HepG2 (cell line): ENCODE measurements at regions not wholly inside any gene's neighbourhood (a gene's known extent, or its start where the extent isn't known, plus 50 kb on each side); places are given as distances from the start of the nearest gene placed in this dataset.

ENCODE experiments used
- ATAC-seq: fragments of 200-7000 bp; cut with Tn5 transposase; 3 replicates; pipeline ENCODE4 v1.9.1; 2020; ENCODE audit warnings: mild to moderate bottlenecking, moderate library complexity
- BruUV-seq: library from RNA; stranded (reverse); fragments of 400-500 nt; replicated peaks from 2 replicates; lab custom pipeline; 2021; lab: Mats Ljungman, UMichigan
- CTCF ChIA-PET: fragments of 300-600 bp; formaldehyde crosslinking; extraction: SDS; loops from one replicate; lab custom pipeline; 2021; ENCODE audit warnings: low total read pairs, inconsistent platforms, low intra/inter-chr PET ratio; lab: Yijun Ruan, JAX
- POLR2A ChIA-PET: fragments of 350-600 bp; sonication (Branson Sonifier 250); formaldehyde crosslinking; loops from one replicate; lab custom pipeline; 2020; ENCODE audit warnings: antibody characterized with exemption, inconsistent platforms; lab: Yijun Ruan, JAX
- DNase-seq: peaks from one replicate; pipeline ENCODE4 v3.0.0-alpha.2; 2015; ENCODE audit warnings: low spot score
- FAIRE-seq: peaks from 3 replicates; lab custom pipeline; 2011; peaks lifted over from hg19 to GRCh38; lab: Jason Lieb, UNC
- H2AFZ ChIP-seq: one replicate; pipeline ENCODE4 v1.6.1; 2011; ENCODE audit warnings: low read length, inconsistent platforms
- H3K27ac ChIP-seq: fragments of 300-600 bp; 3 replicates; pipeline ENCODE4 v1.8.0; 2011; ENCODE audit warnings: mixed run types, mild to moderate bottlenecking, mixed read lengths, low read length, inconsistent platforms; ENCODE audit not compliant: insufficient read depth; ENCODE audit errors: extremely low read length
- H3K27me3 ChIP-seq, 2 experiments: fragments of 200-600 bp in 1 of 2; 2 replicates in 1 of 2; 3 replicates in 1 of 2; pipeline versions ENCODE4 v1.6.0 to v1.8.0; 2011; ENCODE audit warnings: low read length in 2 of 2, mild to moderate bottlenecking in 2 of 2, moderate library complexity in 2 of 2, inconsistent platforms in 1 of 2; ENCODE audit not compliant: insufficient read depth in 2 of 2, control insufficient read depth in 1 of 2
- H3K36me3 ChIP-seq, 2 experiments: fragments of 200-600 bp in 1 of 2; replicated peaks in 1 of 2; 2 replicates in 1 of 2; 3 replicates in 1 of 2; pipeline versions ENCODE4 v1.5.1 to v1.8.0; 2011; ENCODE audit warnings: low read length in 2 of 2, inconsistent platforms in 1 of 2; ENCODE audit not compliant: insufficient read depth in 2 of 2, control insufficient read depth in 1 of 2
- H3K4me1 ChIP-seq: 2 replicates; pipeline ENCODE4 v1.5.1; 2012; ENCODE audit warnings: low read length, inconsistent platforms; ENCODE audit not compliant: insufficient read depth
- H3K4me2 ChIP-seq: 2 replicates; pipeline ENCODE4 v1.6.0; 2011; ENCODE audit warnings: low read depth, low read length, inconsistent platforms
- H3K4me3 ChIP-seq, 3 experiments: fragments of 200-600 bp in 1 of 3; sonication (generic), shearing (Covaris generic) in 1 of 3; replicated peaks in 1 of 3; 2 replicates each; pipeline ENCODE4 v1.5.1; 2011 to 2016; ENCODE audit warnings: low read length in 3 of 3, inconsistent platforms in 2 of 3, low read depth in 2 of 3, mild to moderate bottlenecking in 2 of 3, control low read depth in 1 of 3, mixed read lengths in 1 of 3; ENCODE audit not compliant: insufficient read depth in 1 of 3
- H3K79me2 ChIP-seq: one replicate; pipeline ENCODE4 v1.6.1; 2011; ENCODE audit warnings: low read length, inconsistent platforms; ENCODE audit not compliant: insufficient read depth
- H3K9ac ChIP-seq: 2 replicates; pipeline ENCODE4 v1.6.0; 2011; ENCODE audit warnings: mild to moderate bottlenecking, low read depth, low read length, inconsistent platforms; ENCODE audit not compliant: insufficient read depth
- H3K9me3 ChIP-seq: 2 replicates; pipeline ENCODE4 v1.5.1; 2012; ENCODE audit warnings: mild to moderate bottlenecking, low read length
- H4K20me1 ChIP-seq: 2 replicates; pipeline ENCODE4 v1.6.0; 2011; ENCODE audit warnings: inconsistent platforms, mild to moderate bottlenecking, low read length, moderate library complexity; ENCODE audit not compliant: insufficient read depth
- BRF2 ChIP-seq: sonication (generic); formaldehyde crosslinking; IDR thresholded peaks from 2 replicates; pipeline ENCODE4 v1.8.1; 2022; ENCODE audit warnings: mild to moderate bottlenecking, missing genetic modification reagents
- CHCHD3 ChIP-seq: sonication (generic); formaldehyde crosslinking; IDR thresholded peaks from 2 replicates; pipeline ENCODE4 v1.8.0; 2022; ENCODE audit warnings: mild to moderate bottlenecking, missing genetic modification reagents, moderate library complexity
- FOXA1 ChIP-seq, 2 experiments: fragments of 450-650 bp in 1 of 2; sonication (generic) in 1 of 2; formaldehyde crosslinking in 1 of 2; IDR thresholded peaks; 2 replicates each; pipeline versions ENCODE4 v1.4.0 to v1.6.1; 2016 to 2020; ENCODE audit warnings: missing genetic modification reagents in 1 of 2
- FOXK2 ChIP-seq: fragments of 450-650 bp; IDR thresholded peaks from 2 replicates; pipeline ENCODE4 v1.6.1; 2016
- HOXA5 ChIP-seq: sonication (generic); formaldehyde crosslinking; IDR thresholded peaks from 2 replicates; pipeline ENCODE4 v1.4.0; 2020; ENCODE audit warnings: missing genetic modification reagents
- MED8 ChIP-seq: sonication (generic); formaldehyde crosslinking; IDR thresholded peaks from 2 replicates; pipeline ENCODE4 v1.8.1; 2023; ENCODE audit warnings: mild to moderate bottlenecking, missing genetic modification reagents; ENCODE audit not compliant: insufficient replicate concordance
- MIER3 ChIP-seq: IDR thresholded peaks from 2 replicates; pipeline ENCODE4 v1.6.1; 2016; ENCODE audit warnings: missing compliant biosample characterization, borderline replicate concordance
- MTERF4 ChIP-seq: sonication (generic); formaldehyde crosslinking; IDR thresholded peaks from 2 replicates; pipeline ENCODE4 v1.8.0; 2023; ENCODE audit warnings: mild to moderate bottlenecking, missing genetic modification reagents
- NFKBIZ ChIP-seq: IDR thresholded peaks from 2 replicates; pipeline ENCODE4 v1.6.1; 2018; ENCODE audit warnings: missing genetic modification reagents, missing compliant biosample characterization
- WIZ ChIP-seq: sonication (generic); formaldehyde crosslinking; IDR thresholded peaks from 2 replicates; pipeline ENCODE4 v1.5.1; 2020; ENCODE audit warnings: mild to moderate bottlenecking, missing genetic modification reagents
- ZNF318 ChIP-seq: sonication (generic); formaldehyde crosslinking; IDR thresholded peaks from 2 replicates; pipeline ENCODE4 v1.4.0; 2020; ENCODE audit warnings: mild to moderate bottlenecking, missing genetic modification reagents
- ZSCAN25 ChIP-seq: sonication (generic); formaldehyde crosslinking; IDR thresholded peaks from 2 replicates; pipeline ENCODE4 v1.8.0; 2022; ENCODE audit warnings: mild to moderate bottlenecking, missing genetic modification reagents
- ZSCAN31 ChIP-seq: sonication (generic); formaldehyde crosslinking; IDR thresholded peaks from 2 replicates; pipeline ENCODE4 v1.5.0; 2020; ENCODE audit warnings: low read depth, mild to moderate bottlenecking, missing genetic modification reagents
- WGBS: methylation state at CpG from one replicate; pipeline ENCODE4 v1.1.6; 2017; ENCODE audit warnings: low lambda C conversion rate; 5-methylcytosine and 5-hydroxymethylcytosine counted together
- in situ Hi-C: cut with HindIII; loops from 2 replicates; pipeline ENCODE4 v1.10.0; 2017; ENCODE audit warnings: low pct_unique_long_range_greater_than_20kb; ENCODE audit not compliant: extremely low pct_ligation_motif_present
- intact Hi-C: fragments of 100-400 bp; cut with micrococcal nuclease; formaldehyde crosslinking; loops from one replicate; pipeline ENCODE4 v1.10.0; 2022; ENCODE audit not compliant: unreplicated experiment
- TF ChIP-seq, protein P1 (sequence below): sonication (generic); formaldehyde crosslinking; IDR thresholded peaks from 2 replicates; pipeline ENCODE4 v1.5.1; 2020; ENCODE audit warnings: missing genetic modification reagents, mild to moderate bottlenecking, borderline replicate concordance

GRCh38 chr9:89702401-89702800 lies 97.6 kb downstream of the GADD45G start:
- H3K79me2 ChIP-seq = no peaks in the 10 kb centered on the region
- FAIRE-seq (no peak), ATAC-seq (no peak), DNase-seq (no peak)
- H3K27me3 ChIP-seq = no peaks in the 10 kb centered on the region
- no peak overlapping the region for H3K27ac ChIP-seq
- ChIA-PET CTCF (no interaction called here), POLR2A (no interaction called here)
- BruUV-seq = no TSS peak
- intact Hi-C loops = no loop called here
- H2AFZ ChIP-seq = no peak overlapping the region
- TF ChIP-seq FOXK2 (no peak), MTERF4 (CRISPR knock-in tag) (no peak), ZSCAN31 (CRISPR knock-in tag) (no peak), CHCHD3 (no peak), FOXA1 (IDR thresholded peaks at IDR 0.05) (no peak), FOXA1 (CRISPR knock-in tag; IDR thresholded peaks at IDR 0.05) (no peak), ZSCAN25 (no peak), HOXA5 (CRISPR knock-in tag) (no peak), MED8 (CRISPR knock-in tag) (no peak), BRF2 (CRISPR knock-in tag) (no peak), NFKBIZ (CRISPR knock-in tag) (no peak), MIER3 (CRISPR knock-in tag) (no peak), WIZ (CRISPR knock-in tag) (no peak), ZNF318 (CRISPR knock-in tag) (no peak)
- TF ChIP-seq, protein P1, sequence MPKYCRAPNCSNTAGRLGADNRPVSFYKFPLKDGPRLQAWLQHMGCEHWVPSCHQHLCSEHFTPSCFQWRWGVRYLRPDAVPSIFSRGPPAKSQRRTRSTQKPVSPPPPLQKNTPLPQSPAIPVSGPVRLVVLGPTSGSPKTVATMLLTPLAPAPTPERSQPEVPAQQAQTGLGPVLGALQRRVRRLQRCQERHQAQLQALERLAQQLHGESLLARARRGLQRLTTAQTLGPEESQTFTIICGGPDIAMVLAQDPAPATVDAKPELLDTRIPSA (CRISPR knock-in tag) = no peak
- H3K36me3 ChIP-seq = no peaks in the 10 kb centered on the region
- 26% methylated on average over 3 of the region's 3 CpGs for WGBS
- H3K4me1 ChIP-seq = peaks cover 11% of the 10 kb centered on the region
- H4K20me1 ChIP-seq = no peaks in the 10 kb centered on the region
- no peak overlapping the region for H3K4me3 ChIP-seq
- H3K9me3 ChIP-seq = no peaks in the 10 kb centered on the region
- in situ Hi-C loops = no loop called here
- H3K9ac ChIP-seq = no peak overlapping the region
- no peak overlapping the region for H3K4me2 ChIP-seq
